ENCODE measurements at regions not wholly inside any gene's neighbourhood (a gene's known extent, or its start where the extent isn't known, plus 50 kb on each side); places are given as distances from the start of the nearest gene placed in this dataset.
"Not testable (repeated sequence)": the region's sequence is repeated elsewhere in the genome, so short reads cannot be mapped to it uniquely, and the experiment has no call there.

GRCh38 chr6:103504501-103505154 is 1355.1 kb downstream of the HACE1 start:
- DNase-seq: no peak

GRCh38 chr6:103496588-103496987 is 1363.1 kb downstream of the HACE1 start:
- not testable (repeated sequence) for DNase-seq

GRCh38 chr6:103456652-103457051 is 1403.1 kb downstream of the HACE1 start:
- no peak for DNase-seq

DNA sequence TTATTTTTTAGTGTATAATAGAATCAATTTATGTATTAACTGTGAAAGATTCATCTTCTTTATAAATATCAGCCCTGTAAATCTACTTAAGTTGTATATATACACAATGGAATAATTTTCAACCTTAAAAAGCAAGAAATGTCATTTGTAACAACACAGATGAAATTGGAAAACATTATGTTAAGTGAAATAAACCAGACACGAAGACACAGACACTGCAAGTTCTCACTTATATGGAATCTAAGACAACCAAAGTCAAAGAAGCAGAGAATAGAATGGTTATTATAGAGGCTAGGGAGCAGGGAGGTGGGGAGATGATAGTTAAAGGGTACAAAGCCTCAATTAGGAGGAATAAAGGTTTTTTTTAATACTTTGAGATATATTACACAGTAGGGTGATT is 1404.4 kb downstream of the HACE1 start:
- no peak for DNase-seq

DNA sequence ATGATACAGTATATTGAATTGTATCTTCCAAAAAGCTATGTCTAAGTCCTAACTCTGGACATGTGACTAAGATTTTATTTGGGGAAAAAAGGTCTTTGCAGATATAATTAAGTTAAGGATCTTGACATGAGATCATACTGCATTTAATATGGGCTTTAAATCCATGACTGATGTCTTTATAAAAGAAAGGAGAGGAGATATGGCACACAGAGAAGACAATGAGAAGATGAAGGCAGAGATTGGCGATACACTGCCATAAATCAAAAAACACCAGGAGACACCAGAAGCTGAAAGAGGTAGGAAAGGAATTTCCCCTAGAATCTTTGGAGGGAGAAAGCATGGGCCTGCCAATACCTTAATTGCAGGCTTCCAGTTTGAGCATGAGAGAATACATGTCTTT is 1450.2 kb downstream of the HACE1 start:
- DNase-seq: no peak

GRCh38 chr6:103405321-103405720 is 1454.4 kb downstream of the HACE1 start:
- no peak for DNase-seq

DNA sequence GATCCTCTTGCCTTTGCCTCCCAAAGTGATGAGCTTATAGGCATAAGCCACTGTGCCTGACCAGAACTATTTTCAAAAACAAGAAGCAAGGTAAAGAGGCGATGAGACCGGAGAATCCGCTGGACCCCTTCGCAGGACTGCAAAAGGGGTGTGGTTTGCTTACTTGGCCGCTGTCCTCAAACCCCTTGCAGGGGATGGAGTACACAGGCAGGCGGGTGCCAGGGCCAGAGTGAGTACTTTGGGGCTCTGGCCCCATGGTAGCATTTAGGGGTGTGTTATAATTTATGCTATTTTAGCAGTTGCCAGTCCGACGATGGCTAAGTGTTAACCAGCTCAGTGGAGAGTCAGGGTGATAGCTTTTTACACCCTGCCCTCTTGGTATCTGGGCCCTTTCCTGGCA is 1454.9 kb downstream of the HACE1 start:
- no peak for DNase-seq

GRCh38 chr6:103396768-103397167 is 1463.0 kb downstream of the HACE1 start:
- no peak for DNase-seq

DNA sequence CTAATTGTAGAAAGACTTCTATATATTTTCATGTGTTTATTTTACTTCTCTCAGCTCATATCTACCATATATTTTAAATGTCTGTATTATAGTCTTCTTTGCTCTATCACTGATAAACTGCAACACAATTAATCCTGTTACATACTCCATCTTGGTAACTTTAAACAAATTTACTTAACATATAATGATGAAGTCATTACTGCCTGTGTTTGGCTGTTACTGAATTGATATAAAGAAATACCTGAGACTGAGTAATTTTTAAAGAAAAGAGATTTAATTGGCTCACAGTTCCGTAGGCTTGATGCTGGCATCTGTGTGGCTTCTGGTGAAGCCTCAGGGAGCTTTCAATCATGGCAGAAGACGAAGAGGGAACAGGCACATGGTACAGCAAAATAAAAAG is 1480.4 kb downstream of the HACE1 start:
- no peak for DNase-seq

DNA sequence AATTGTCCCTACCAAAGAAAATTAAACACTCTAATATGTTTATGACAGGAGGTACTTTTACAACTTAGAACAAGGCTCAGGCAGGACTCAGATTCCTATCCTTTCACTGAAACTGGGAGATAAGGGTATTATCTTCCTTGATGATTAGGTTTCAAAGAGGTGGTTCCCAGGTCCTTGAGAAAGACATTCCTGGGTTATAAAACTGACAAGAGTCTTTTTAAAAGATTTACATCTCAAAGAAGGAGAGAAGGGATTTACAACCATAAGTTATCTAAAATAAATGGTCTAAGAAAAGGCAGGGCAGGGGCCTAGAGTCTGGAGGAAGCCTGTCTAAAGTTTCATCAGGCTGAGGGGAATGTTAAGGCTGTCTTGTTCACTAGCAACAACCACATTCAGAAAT is 1492.5 kb downstream of the HACE1 start:
- DNase-seq: no peak

DNA sequence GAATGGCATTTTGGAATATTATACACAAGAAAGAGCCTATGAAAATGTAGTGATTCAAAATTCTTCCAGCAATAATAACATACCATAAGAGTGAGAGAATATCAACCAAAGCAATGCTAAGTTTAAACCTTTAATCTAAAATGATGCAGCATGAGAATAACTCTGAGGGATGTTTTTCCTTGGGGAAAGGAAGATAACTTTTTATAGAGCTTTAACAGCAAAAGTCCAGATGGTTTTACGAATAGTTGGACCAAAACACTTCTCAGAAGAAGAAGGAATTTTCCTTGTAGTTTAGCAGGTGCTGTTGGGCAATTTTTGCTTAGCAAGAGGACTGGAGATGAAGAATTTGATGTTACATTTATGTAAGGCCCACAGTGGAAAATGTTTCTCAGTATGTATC is 1503.2 kb downstream of the HACE1 start:
- DNase-seq: no peak

- no peak for DNase-seq
Measured at GRCh38 chr6:103344554-103345163, 1515.1 kb downstream of the HACE1 start.

DNA sequence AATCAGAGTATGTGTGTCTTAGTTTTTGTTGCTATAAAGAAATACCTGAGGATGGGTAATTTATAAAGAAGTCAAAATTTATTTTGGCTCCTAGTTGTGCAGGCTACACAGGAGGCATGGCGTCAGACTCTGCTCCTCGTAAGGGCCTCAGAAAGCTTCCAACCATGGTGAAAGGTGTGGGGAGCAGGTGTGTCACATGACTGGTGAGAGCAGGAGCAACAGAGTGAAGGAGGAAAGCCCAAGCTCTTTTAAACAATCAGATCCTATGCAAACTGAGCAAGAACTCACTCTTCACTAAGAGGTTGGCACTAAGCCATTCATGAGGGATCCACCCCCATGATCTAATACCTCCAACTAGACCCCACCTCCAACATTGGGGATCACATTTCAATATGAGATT is 1524.3 kb downstream of the HACE1 start:
- DNase-seq: peak; percentile 15

DNA sequence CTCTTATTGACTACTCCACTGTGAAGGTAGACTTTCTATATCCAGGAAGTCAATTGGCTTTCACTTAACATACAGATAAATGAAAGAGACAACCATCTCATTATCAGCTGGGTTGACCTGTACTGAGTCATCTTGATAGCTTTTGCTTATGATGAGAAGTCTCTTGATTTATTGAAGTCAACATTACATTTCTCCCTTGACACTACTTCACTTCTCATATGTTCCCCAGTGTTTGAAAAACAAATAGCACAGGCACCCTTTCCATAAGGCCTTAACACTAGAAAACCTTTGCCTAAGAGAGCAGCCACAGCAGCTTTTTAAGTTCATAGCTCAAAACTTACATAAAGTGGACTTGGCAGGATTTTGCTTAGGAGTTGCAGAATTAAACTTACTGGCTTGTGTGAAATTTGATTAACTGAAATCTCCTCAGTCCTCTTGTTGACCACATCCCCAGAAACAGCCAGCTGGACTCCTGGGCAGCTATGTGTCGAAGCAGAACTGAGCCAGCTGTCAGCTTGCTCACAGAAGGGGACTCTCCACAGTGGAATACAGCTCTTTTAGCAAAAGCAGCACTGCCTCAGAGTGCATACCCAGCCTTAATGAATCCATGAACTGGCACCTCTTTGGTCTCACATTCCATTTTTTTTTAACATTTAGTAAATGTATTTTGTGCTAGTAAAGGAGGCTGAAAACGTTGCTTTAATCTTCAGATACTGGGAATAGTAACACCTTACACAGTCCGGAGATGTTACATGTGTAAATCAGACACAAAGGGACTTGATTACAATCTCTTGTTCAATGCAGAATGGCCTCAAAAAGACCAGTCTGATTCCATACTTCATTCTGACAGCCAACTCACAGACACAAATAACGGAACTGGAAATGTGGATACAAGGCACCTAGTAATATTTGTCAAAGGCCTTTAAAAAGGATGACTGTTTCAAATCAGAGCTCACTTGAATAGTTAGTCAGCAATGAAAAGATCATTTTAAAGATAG is 1532.7 kb downstream of the HACE1 start:
- no peak for DNase-seq

GRCh38 chr6:103313432-103313831 is 1546.3 kb downstream of the HACE1 start:
- no peak for DNase-seq

DNA sequence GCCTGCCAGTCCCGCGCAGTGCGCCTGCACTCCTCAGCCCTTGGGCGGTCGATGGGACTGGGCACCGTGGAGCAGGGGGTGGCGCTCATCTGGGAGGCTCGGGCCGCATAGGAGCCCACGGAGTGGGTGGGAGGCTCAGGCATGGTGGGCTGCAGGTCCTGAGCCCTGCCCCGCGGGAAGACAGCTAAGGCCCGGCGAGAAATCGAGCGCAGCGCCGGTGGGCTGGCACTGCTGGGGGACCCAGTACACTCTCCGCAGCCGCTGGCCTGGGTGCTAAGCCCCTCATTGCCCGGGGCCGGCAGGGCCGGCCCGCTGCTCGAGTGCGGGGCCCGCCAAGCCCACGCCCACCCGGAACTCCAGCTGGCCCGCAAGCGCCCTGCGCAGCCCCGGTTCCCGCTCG is 1565.3 kb downstream of the HACE1 start:
- DNase-seq: not testable (repeated sequence)

DNA sequence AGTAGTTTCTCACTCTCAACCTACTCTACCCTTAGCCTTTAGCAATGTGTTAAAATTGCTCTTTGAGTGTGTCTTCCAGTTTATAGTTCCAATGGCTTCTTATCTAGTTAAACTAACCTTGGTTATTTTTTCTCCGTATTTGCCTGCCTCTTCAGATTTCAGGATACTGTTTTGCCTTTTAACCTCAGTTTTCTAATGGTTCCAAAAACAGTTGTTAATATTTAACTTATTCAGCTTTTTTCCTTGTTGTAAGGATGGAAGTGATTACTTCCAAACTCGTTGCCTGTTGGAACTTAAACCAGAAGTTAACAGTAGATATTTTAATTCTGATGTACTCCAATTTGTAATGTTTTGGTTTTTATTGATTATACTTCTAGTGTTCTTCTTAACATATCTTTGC is 1574.9 kb downstream of the HACE1 start:
- no peak for DNase-seq

GRCh38 chr6:103280417-103280816 is 1579.3 kb downstream of the HACE1 start:
- no peak for DNase-seq

DNA sequence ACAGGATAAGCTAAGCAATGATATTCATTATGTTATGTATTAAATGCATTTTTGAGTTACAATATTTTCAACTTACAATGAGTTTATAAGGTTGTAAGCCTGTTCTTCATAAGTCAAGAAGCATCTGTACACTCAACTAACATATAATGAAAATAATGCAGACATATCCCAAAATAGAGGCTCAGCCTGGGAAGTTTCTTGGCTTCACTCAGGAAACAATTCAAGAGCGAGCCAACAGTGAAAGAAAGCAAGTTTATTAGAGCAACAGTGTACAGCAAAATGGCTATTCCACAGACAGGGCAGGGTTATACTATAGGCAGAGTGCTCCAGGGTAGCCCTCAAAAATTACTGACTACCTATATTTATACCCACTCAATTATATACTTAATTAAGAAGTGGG is 1581.8 kb downstream of the HACE1 start:
- no peak for DNase-seq

DNA sequence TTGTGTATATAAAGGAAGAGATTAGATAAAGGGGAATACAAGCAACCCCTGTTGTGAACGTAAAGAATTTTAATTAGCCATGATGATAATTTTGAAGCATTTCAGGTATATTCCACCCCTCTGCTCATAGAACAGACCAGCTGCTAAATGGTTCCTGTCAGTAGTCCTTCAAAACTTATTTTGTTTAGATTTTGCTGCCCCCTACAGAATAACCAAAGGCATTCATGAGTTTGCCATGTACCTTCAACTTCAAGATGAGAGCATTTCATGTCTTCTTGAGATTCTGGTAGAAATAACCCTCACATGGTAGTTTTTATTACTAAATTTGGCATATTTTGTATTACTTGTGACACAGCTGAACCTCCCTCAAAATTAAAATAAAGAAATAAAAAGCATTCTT is 1586.7 kb downstream of the HACE1 start:
- DNase-seq: no peak

DNA sequence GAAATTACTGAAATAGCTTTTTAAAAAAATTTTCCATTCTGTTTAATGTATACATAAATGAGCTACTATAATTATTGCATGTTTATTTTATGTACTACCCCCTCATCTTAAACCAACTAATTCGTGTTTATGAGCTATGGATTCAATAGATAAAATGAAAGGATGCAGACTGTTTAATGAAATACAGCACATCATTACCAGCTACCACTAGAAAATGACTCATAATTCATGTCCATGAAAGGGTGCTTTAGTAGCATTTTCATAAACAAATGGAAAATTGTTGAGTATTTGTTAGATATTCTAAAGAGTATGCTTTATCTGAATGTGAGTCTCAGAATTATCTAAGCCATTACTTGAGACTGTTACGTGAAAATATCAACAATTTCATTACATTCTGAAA is 1590.1 kb downstream of the HACE1 start:
- DNase-seq: no peak

- no peak for DNase-seq
Measured at GRCh38 chr6:103268335-103268734, 1591.4 kb downstream of the HACE1 start.

DNA sequence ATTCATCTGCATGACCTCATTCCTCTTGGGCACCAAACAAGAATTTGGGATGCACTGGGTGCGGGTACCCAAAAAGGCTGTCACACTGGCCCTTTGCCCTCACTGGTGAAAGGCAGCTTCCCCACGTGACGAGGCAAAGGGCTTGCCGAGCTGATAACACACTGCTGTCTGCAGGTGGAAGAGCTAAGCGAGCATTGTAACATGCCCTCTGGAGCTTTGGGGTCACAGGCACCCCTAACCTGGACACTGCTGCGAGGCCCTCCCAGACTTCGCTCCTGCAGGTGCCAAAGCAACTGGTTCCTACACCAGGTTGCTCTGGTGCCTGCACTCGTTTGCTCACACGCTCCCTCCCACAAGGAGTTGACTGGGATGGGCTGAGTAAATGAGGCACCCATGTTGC is 1595.7 kb downstream of the HACE1 start:
- DNase-seq: no peak

GRCh38 chr6:103255132-103255531 is 1604.6 kb downstream of the HACE1 start:
- no peak for DNase-seq

All from NCI-H2171 (cell line).